GM12891 (cell line): ENCODE measurements at regions not wholly inside any gene's neighbourhood (a gene's known extent, or its start where the extent isn't known, plus 50 kb on each side); places are given as distances from the start of the nearest gene placed in this dataset.

Experiments used
- PAX5 ChIP-seq: IDR thresholded peaks from 2 replicates; pipeline ENCODE4 v1.6.1; 2011; ENCODE audit warnings: low read length, moderate library complexity, mild to moderate bottlenecking; ENCODE audit not compliant: insufficient read depth, severe bottlenecking
- POLR2A ChIP-seq: IDR thresholded peaks from 2 replicates; pipeline ENCODE4 v1.6.1; 2011; ENCODE audit warnings: low read depth, low read length, control low read depth
- POLR2AphosphoS5 ChIP-seq: IDR thresholded peaks from 2 replicates; pipeline ENCODE4 v1.6.1; 2011; ENCODE audit warnings: low read depth, low read length, control low read depth
- SPI1 ChIP-seq: IDR thresholded peaks from 2 replicates; pipeline ENCODE4 v1.6.1; 2011; ENCODE audit warnings: low read depth, low read length, control low read depth
- TAF1 ChIP-seq: IDR thresholded peaks from 2 replicates; pipeline ENCODE4 v1.6.1; 2011; ENCODE audit warnings: low read depth, low read length, control low read depth

DNA sequence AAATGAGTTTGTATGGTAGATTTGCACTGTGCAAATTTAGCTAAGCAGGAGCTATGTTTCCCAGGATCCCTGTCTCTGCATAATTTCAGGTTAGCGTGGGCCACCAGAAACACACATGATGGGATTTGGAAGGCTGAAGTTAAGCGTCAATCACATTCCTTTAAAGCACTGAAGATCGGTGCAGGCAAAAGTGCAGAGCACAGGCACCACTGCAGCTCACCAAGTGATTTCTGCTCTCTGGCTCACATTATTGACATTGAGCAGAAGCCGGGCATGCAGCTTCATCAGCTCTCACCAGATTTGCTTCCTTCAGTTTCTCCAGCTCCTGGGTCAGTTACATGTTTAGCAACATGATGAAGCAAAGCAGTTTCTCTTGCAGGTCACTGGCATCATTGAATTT, 256.4 kb upstream of the TGFBR2 start:
- TF ChIP-seq POLR2A, result no peak
- no peak for TF ChIP-seq POLR2AphosphoS5
- TF ChIP-seq TAF1, result no peak
- no peak for TF ChIP-seq SPI1
- TF ChIP-seq PAX5, result no peak
